HepG2 (cell line): ENCODE measurements at regions not wholly inside any gene's neighbourhood (a gene's known extent, or its start where the extent isn't known, plus 50 kb on each side); places are given as distances from the start of the nearest gene placed in this dataset.

Experiments
- ARNT2 ChIP-seq: sonication (generic); formaldehyde crosslinking; IDR thresholded peaks from 2 replicates; pipeline ENCODE4 v1.8.0; 2022; ENCODE audit warnings: mild to moderate bottlenecking, low read depth, missing genetic modification reagents, moderate library complexity
- ATF7-NPFF ChIP-seq: sonication (generic); formaldehyde crosslinking; IDR thresholded peaks from 2 replicates; pipeline ENCODE4 v1.8.1; 2023; ENCODE audit warnings: mild to moderate bottlenecking, low read depth, missing genetic modification reagents, moderate library complexity
- ELF1 ChIP-seq: sonication (generic); formaldehyde crosslinking; IDR thresholded peaks from 2 replicates; pipeline ENCODE4 v1.4.0; 2020; ENCODE audit warnings: missing genetic modification reagents
- FOXK2 ChIP-seq: fragments of 450-650 bp; IDR thresholded peaks from 2 replicates; pipeline ENCODE4 v1.6.1; 2016
- KDM1A ChIP-seq: IDR thresholded peaks from 2 replicates; pipeline ENCODE4 v1.6.1; 2016; ENCODE audit warnings: missing compliant biosample characterization
- MEIS2 ChIP-seq: sonication (generic); formaldehyde crosslinking; IDR thresholded peaks from 2 replicates; pipeline ENCODE4 v1.9.0; 2021; ENCODE audit warnings: mild to moderate bottlenecking, missing genetic modification reagents
- MXD4 ChIP-seq: IDR thresholded peaks from 2 replicates; pipeline ENCODE4 v1.6.1; 2016; ENCODE audit warnings: mild to moderate bottlenecking, missing biosample characterization, missing genetic modification reagents
- RBM39 ChIP-seq: fragments of 200-400 bp; formaldehyde crosslinking; IDR thresholded peaks from one replicate; pipeline ENCODE4 v1.6.1; 2018; ENCODE audit warnings: antibody characterized with exemption, mild to moderate bottlenecking, low read depth, low read length; ENCODE audit not compliant: poor library complexity, severe bottlenecking
- RFXAP ChIP-seq: sonication (generic); formaldehyde crosslinking; IDR thresholded peaks from 2 replicates; pipeline ENCODE4 v1.4.0; 2020; ENCODE audit warnings: missing genetic modification reagents, borderline replicate concordance
- SMARCC2 ChIP-seq: fragments of 450-650 bp; IDR thresholded peaks from 2 replicates; pipeline ENCODE4 v1.6.1; 2017; ENCODE audit warnings: antibody characterized with exemption, mild to moderate bottlenecking
- SP4 ChIP-seq: sonication (generic); formaldehyde crosslinking; IDR thresholded peaks from 2 replicates; pipeline ENCODE4 v1.8.1; 2023; ENCODE audit warnings: mild to moderate bottlenecking, missing genetic modification reagents
- THAP11 ChIP-seq: IDR thresholded peaks from 2 replicates; pipeline ENCODE4 v1.6.1; 2016; ENCODE audit warnings: missing biosample characterization, missing genetic modification reagents
- ZBTB3 ChIP-seq: sonication (generic); formaldehyde crosslinking; IDR thresholded peaks from 2 replicates; pipeline ENCODE4 v1.4.0; 2020; ENCODE audit warnings: low read depth, mild to moderate bottlenecking, moderate library complexity, missing genetic modification reagents, borderline replicate concordance
- ZMYM4 ChIP-seq: sonication (generic); formaldehyde crosslinking; IDR thresholded peaks from 2 replicates; pipeline ENCODE4 v1.8.1; 2023; ENCODE audit warnings: mild to moderate bottlenecking, missing genetic modification reagents
- ZNF12 ChIP-seq: sonication (generic); formaldehyde crosslinking; IDR thresholded peaks from 2 replicates; pipeline ENCODE4 v1.5.0; 2020; ENCODE audit warnings: missing genetic modification reagents
- ZNF546 ChIP-seq: sonication (generic); formaldehyde crosslinking; conservative IDR thresholded peaks from 2 replicates; pipeline ENCODE4 v1.8.1; 2023; ENCODE audit warnings: mild to moderate bottlenecking, missing genetic modification reagents
- ZNF572 ChIP-seq: sonication (generic); formaldehyde crosslinking; IDR thresholded peaks from 2 replicates; pipeline ENCODE4 v1.5.1; 2020; ENCODE audit warnings: mild to moderate bottlenecking, missing genetic modification reagents
- ZNF615 ChIP-seq: sonication (generic); formaldehyde crosslinking; IDR thresholded peaks from 2 replicates; pipeline ENCODE4 v1.5.0; 2020; ENCODE audit warnings: mild to moderate bottlenecking, missing genetic modification reagents, borderline replicate concordance
- ZNF761 ChIP-seq: sonication (generic); formaldehyde crosslinking; conservative IDR thresholded peaks from 2 replicates; pipeline ENCODE4 v1.4.0; 2020; ENCODE audit warnings: mild to moderate bottlenecking, missing genetic modification reagents
- ZNF781 ChIP-seq: sonication (generic); formaldehyde crosslinking; IDR thresholded peaks from 2 replicates; pipeline ENCODE4 v1.5.1; 2020; ENCODE audit warnings: borderline replicate concordance, mild to moderate bottlenecking, missing genetic modification reagents; ENCODE audit errors: not compliant biosample characterization
- ZNF782 ChIP-seq: sonication (generic); formaldehyde crosslinking; IDR thresholded peaks from 2 replicates; pipeline ENCODE4 v1.4.0; 2020; ENCODE audit warnings: missing genetic modification reagents, mild to moderate bottlenecking, borderline replicate concordance
- ZNF790 ChIP-seq: sonication (generic); formaldehyde crosslinking; IDR thresholded peaks from 2 replicates; pipeline ENCODE4 v1.8.0; 2022; ENCODE audit warnings: missing genetic modification reagents, mild to moderate bottlenecking, borderline replicate concordance
- ZNF839 ChIP-seq: sonication (generic); formaldehyde crosslinking; IDR thresholded peaks from 2 replicates; pipeline ENCODE4 v1.4.0; 2020; ENCODE audit warnings: missing genetic modification reagents, mild to moderate bottlenecking, borderline replicate concordance
- ZSCAN21 ChIP-seq: sonication (generic); formaldehyde crosslinking; IDR thresholded peaks from 2 replicates; pipeline ENCODE4 v1.8.0; 2022; ENCODE audit warnings: mild to moderate bottlenecking, missing genetic modification reagents, moderate library complexity, borderline replicate concordance
- ZSCAN29 ChIP-seq: sonication (generic); formaldehyde crosslinking; conservative IDR thresholded peaks from 2 replicates; pipeline ENCODE4 v1.4.0; 2020; ENCODE audit warnings: mild to moderate bottlenecking, missing genetic modification reagents
- TF ChIP-seq, protein P1 (sequence below): sonication (generic); formaldehyde crosslinking; IDR thresholded peaks from 2 replicates; pipeline ENCODE4 v1.8.0; 2022; ENCODE audit warnings: missing genetic modification reagents, mild to moderate bottlenecking, moderate library complexity, borderline replicate concordance
- TF ChIP-seq, protein P2 (sequence below): sonication (generic); formaldehyde crosslinking; IDR thresholded peaks from 2 replicates; pipeline ENCODE4 v1.4.0; 2020; ENCODE audit warnings: missing genetic modification reagents, mild to moderate bottlenecking, borderline replicate concordance

DNA sequence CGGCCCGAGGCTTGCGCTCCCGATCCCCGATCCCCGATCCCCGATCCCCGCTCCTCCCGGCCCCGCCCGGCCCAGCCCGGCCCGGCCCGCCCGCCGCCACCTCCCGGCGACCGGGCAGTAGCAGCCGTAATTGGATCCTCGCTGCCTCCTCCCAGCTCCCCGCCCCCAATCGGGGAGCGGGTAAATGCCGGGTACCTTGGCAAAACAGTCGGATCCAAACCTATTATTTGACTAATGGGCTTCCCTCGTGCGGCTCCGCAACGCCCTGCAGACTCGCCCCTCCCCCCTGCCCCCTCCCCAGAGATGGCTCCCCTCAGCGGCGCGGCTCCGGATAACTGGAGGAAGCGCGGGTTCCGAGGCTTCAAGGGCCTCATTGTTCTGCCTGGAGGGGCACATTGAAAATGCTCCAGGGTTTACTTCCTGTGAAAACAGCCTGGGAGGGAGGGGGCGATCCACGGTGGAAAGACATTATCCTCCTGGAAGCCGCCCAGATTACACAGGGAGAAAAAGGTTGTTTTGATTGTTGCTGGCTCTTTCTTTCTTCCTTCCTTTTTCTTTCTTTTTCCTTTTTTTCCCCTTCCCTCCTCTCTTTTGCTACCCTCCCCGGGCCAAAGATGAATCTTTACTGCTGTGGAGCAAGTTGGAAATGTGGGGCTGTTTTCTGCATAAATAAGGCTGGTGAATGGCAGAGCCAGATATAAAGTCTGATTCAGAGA lies 94.7 kb upstream of the ZMIZ1 start (continued):
- no peak for TF ChIP-seq ZNF546
- TF ChIP-seq ZMYM4 (CRISPR knock-in tag) = no peak
- no peak for TF ChIP-seq ZNF572 (CRISPR knock-in tag)
- TF ChIP-seq, protein P1, sequence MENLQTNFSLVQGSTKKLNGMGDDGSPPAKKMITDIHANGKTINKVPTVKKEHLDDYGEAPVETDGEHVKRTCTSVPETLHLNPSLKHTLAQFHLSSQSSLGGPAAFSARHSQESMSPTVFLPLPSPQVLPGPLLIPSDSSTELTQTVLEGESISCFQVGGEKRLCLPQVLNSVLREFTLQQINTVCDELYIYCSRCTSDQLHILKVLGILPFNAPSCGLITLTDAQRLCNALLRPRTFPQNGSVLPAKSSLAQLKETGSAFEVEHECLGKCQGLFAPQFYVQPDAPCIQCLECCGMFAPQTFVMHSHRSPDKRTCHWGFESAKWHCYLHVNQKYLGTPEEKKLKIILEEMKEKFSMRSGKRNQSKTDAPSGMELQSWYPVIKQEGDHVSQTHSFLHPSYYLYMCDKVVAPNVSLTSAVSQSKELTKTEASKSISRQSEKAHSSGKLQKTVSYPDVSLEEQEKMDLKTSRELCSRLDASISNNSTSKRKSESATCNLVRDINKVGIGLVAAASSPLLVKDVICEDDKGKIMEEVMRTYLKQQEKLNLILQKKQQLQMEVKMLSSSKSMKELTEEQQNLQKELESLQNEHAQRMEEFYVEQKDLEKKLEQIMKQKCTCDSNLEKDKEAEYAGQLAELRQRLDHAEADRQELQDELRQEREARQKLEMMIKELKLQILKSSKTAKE (CRISPR knock-in tag) = peak; percentile 67; the same call in 1 of the 2 replicates
- TF ChIP-seq THAP11 = peak; percentile 9; the same call in 1 of the 2 replicates
- no peak for TF ChIP-seq RFXAP (CRISPR knock-in tag)
- TF ChIP-seq, protein P2, sequence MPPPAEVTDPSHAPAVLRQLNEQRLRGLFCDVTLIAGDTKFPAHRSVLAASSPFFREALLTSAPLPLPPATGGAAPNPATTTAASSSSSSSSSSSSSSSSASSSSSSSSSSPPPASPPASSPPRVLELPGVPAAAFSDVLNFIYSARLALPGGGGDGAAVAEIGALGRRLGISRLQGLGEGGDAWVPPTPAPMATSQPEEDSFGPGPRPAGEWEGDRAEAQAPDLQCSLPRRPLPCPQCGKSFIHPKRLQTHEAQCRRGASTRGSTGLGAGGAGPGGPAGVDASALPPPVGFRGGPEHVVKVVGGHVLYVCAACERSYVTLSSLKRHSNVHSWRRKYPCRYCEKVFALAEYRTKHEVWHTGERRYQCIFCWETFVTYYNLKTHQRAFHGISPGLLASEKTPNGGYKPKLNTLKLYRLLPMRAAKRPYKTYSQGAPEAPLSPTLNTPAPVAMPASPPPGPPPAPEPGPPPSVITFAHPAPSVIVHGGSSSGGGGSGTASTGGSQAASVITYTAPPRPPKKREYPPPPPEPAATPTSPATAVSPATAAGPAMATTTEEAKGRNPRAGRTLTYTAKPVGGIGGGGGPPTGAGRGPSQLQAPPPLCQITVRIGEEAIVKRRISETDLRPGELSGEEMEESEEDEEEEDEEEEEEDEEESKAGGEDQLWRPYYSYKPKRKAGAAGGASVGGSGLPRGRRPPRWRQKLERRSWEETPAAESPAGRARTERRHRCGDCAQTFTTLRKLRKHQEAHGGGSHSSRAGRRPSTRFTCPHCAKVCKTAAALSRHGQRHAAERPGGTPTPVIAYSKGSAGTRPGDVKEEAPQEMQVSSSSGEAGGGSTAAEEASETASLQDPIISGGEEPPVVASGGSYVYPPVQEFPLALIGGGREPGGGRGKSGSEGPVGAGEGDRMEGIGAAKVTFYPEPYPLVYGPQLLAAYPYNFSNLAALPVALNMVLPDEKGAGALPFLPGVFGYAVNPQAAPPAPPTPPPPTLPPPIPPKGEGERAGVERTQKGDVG (CRISPR knock-in tag) = no peak
- 0 out of 2 replicates have a peak, but pooled peaks have one; percentile 30 for TF ChIP-seq ZNF782
- TF ChIP-seq ZBTB3 (CRISPR knock-in tag) = no peak
- TF ChIP-seq ZNF781 (CRISPR knock-in tag) = no peak
- TF ChIP-seq MEIS2 (CRISPR knock-in tag) = no peak
- TF ChIP-seq RBM39 = no peak
- no peak for TF ChIP-seq ZSCAN29 (CRISPR knock-in tag)
- no peak for TF ChIP-seq KDM1A (CRISPR knock-in tag)
- no peak for TF ChIP-seq ZNF12 (CRISPR knock-in tag)
- TF ChIP-seq MXD4 (CRISPR knock-in tag) = no peak
- no peak for TF ChIP-seq SP4
- no peak for TF ChIP-seq SMARCC2
- no peak for TF ChIP-seq ZNF839
- TF ChIP-seq FOXK2 = 0 out of 2 replicates have a peak, but pooled peaks have one; percentile 12
- no peak for TF ChIP-seq ZNF761 (CRISPR knock-in tag)
- no peak for TF ChIP-seq ZNF790 (CRISPR knock-in tag)
- TF ChIP-seq ELF1 (CRISPR knock-in tag) = peak; percentile 67
- no peak for TF ChIP-seq ARNT2 (CRISPR knock-in tag)
- TF ChIP-seq ATF7-NPFF (CRISPR knock-in tag) = no peak
- TF ChIP-seq ZSCAN21 (CRISPR knock-in tag) = no peak
- no peak for TF ChIP-seq ZNF615 (CRISPR knock-in tag)
